ENCODE measurements at regions not wholly inside any gene's neighbourhood (a gene's known extent, or its start where the extent isn't known, plus 50 kb on each side); places are given as distances from the start of the nearest gene placed in this dataset.

DNA sequence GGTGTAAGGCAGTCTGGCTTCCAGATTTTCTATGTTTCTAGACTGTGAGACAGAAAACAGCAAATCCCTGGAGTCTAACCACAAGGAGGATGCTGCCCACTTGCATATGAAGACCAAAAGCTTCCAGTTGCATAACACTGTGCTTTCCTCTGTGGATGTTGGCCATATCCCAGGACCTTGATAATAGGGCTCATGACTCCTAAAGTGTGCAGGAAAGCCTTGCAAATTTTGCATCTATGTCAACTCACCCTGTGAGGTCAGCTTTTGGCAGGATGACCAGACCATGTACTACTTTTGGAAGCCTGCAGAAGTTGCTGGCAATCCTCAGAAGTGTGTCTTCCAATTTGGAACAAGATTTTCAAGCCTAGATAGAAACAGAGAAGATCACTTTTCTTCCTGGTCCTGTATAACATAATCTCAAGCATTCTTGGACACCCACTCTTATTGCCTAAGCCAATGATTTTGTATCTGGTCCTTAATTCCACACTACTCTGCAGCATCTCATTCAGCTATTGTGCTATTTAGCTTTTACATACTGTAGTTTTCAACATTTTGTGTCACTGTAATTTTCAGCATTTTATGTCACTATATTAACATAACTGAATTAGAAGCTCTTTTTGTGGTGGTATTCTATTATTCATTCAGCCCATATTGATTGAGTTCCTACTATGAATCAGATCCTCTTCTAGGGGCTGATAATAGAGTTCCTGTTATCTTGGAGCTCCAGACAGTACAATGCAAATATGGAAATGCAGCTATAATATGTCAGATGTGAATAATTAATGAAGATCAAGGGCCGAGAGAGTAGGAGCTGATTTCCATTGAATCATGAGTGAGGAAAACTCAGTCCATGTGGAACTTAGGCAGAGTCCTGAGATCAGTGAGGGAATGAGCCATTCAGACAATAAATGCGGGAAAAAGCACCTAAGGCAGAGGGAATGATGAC, 85.3 kb upstream of the RAB27B start:
- Histone ChIP-seq H3K4ac (ENCODE audit: low read depth in 1 of 2, low read length in 2 of 2) (peak overlapping the region in 1 of 2 experiments; percentile 5), H3K4me1 (ENCODE audit: control insufficient read depth, insufficient read depth, low read depth, low read length) (no peaks in the 10 kb centered on the region), H3K23ac (ENCODE audit: low read length in 2 of 2) (no peak overlapping the region), H3K4me3 (ENCODE audit: insufficient read depth in 1 of 2, low read depth in 1 of 2, low read length in 2 of 2) (no peak overlapping the region), H2BK12ac (ENCODE audit: low read length in 2 of 2) (peak overlapping the region in 1 of 2 experiments; percentile 49), H3K79me1 (replicated peaks; ENCODE audit: low read length, poor library complexity, severe bottlenecking) (no peaks in the 10 kb centered on the region), H3K14ac (ENCODE audit: low read length in 2 of 2) (no peak overlapping the region), H2BK5ac (ENCODE audit: low read depth, low read length, poor library complexity, severe bottlenecking) (no peak overlapping the region), H3K27me3 (ENCODE audit: control insufficient read depth in 1 of 2, insufficient read depth in 1 of 2, low read length in 2 of 2) (no peaks in the 10 kb centered on the region), H3K36me3 (ENCODE audit: control insufficient read depth in 1 of 2, insufficient read depth in 2 of 2, low read depth in 1 of 2, low read length in 2 of 2) (no peaks in the 10 kb centered on the region), H2AFZ (ENCODE audit: low read depth, low read length) (no peak overlapping the region), H3K4me2 (ENCODE audit: low read length, poor library complexity, severe bottlenecking) (no peak overlapping the region), H3K27ac (ENCODE audit: low read length, poor library complexity, severe bottlenecking) (no peak overlapping the region), H4K91ac (ENCODE audit: low read length) (peak overlapping the region; percentile 30), H3K9ac (ENCODE audit: low read length) (peak overlapping the region; percentile 34), H2BK120ac (ENCODE audit: low read depth, low read length) (no peak overlapping the region), H4K8ac (ENCODE audit: low read length) (no peak overlapping the region), H2AK5ac (ENCODE audit: low read length, severe bottlenecking) (no peak overlapping the region), H3K18ac (ENCODE audit: low read depth in 1 of 2, low read length in 2 of 2) (peak overlapping the region; percentile 12 to 73), H2BK15ac (ENCODE audit: low read depth, poor library complexity, severe bottlenecking) (no peak overlapping the region), H3K9me3 (ENCODE audit: control insufficient read depth, low read length) (no peaks in the 10 kb centered on the region)
- 94% methylated on average over 2 of the region's 2 CpGs for WGBS
- peak; percentile 95 for DNase-seq

GRCh38 chr18:54743605-54743995, 84.7 kb upstream of the RAB27B start:
- Histone ChIP-seq H2AFZ (ENCODE audit: low read depth, low read length) (no peak overlapping the region), H2AK5ac (ENCODE audit: low read length, severe bottlenecking) (no peak overlapping the region), H3K9me3 (ENCODE audit: control insufficient read depth, low read length) (no peaks in the 10 kb centered on the region), H3K79me1 (replicated peaks; ENCODE audit: low read length, poor library complexity, severe bottlenecking) (no peaks in the 10 kb centered on the region), H3K4me2 (ENCODE audit: low read length, poor library complexity, severe bottlenecking) (no peak overlapping the region), H4K91ac (ENCODE audit: low read length) (peak overlapping the region; percentile 30), H4K8ac (ENCODE audit: low read length) (no peak overlapping the region), H3K27ac (ENCODE audit: low read length, poor library complexity, severe bottlenecking) (no peak overlapping the region), H2BK5ac (ENCODE audit: low read depth, low read length, poor library complexity, severe bottlenecking) (no peak overlapping the region), H3K4me3 (ENCODE audit: insufficient read depth in 1 of 2, low read depth in 1 of 2, low read length in 2 of 2) (no peak overlapping the region), H2BK120ac (ENCODE audit: low read depth, low read length) (no peak overlapping the region), H3K27me3 (ENCODE audit: control insufficient read depth in 1 of 2, insufficient read depth in 1 of 2, low read length in 2 of 2) (no peaks in the 10 kb centered on the region), H3K18ac (ENCODE audit: low read depth in 1 of 2, low read length in 2 of 2) (peak overlapping the region; percentile 12 to 87), H3K4ac (ENCODE audit: low read depth in 1 of 2, low read length in 2 of 2) (peak overlapping the region in 1 of 2 experiments; percentile 5), H3K9ac (ENCODE audit: low read length) (no peak overlapping the region), H3K4me1 (ENCODE audit: control insufficient read depth, insufficient read depth, low read depth, low read length) (no peaks in the 10 kb centered on the region), H3K36me3 (ENCODE audit: control insufficient read depth in 1 of 2, insufficient read depth in 2 of 2, low read depth in 1 of 2, low read length in 2 of 2) (no peaks in the 10 kb centered on the region), H2BK15ac (ENCODE audit: low read depth, poor library complexity, severe bottlenecking) (no peak overlapping the region), H3K23ac (ENCODE audit: low read length in 2 of 2) (no peak overlapping the region), H3K14ac (ENCODE audit: low read length in 2 of 2) (no peak overlapping the region), H2BK12ac (ENCODE audit: low read length in 2 of 2) (peak overlapping the region in 1 of 2 experiments; percentile 81)
- DNase-seq, result no peak
- 96% methylated on average over 4 of the region's 4 CpGs for WGBS

DNA sequence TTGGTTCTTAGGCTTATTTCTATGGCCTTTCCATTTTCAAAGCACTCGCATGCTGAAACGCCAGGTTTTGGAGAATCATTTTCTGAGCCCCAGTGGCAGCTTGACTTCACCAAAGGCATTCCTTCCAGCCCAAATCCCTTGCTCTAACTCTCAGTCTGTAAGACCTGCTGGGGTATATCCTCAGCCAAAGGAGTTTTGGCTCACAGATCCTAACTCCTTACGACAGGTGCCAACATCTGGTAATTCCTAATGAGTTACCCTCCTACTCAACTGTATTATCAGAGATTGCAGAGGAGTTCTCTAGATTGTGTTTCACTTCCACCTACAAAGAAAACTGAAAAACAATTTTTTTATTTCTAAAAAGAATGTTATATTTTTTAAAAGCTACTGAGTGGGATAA, 79.0 kb upstream of the RAB27B start:
- Histone ChIP-seq H3K27ac (ENCODE audit: low read length, poor library complexity, severe bottlenecking) (no peak overlapping the region), H3K79me1 (replicated peaks; ENCODE audit: low read length, poor library complexity, severe bottlenecking) (no peaks in the 10 kb centered on the region), H3K4ac (ENCODE audit: low read depth in 1 of 2, low read length in 2 of 2) (no peak overlapping the region), H2BK12ac (ENCODE audit: low read length in 2 of 2) (peak overlapping the region in 1 of 2 experiments; percentile 25), H3K27me3 (ENCODE audit: control insufficient read depth in 1 of 2, insufficient read depth in 1 of 2, low read length in 2 of 2) (no peaks in the 10 kb centered on the region), H3K4me2 (ENCODE audit: low read length, poor library complexity, severe bottlenecking) (no peak overlapping the region), H3K4me3 (ENCODE audit: insufficient read depth in 1 of 2, low read depth in 1 of 2, low read length in 2 of 2) (no peak overlapping the region), H3K9ac (ENCODE audit: low read length) (no peak overlapping the region), H2BK5ac (ENCODE audit: low read depth, low read length, poor library complexity, severe bottlenecking) (no peak overlapping the region), H2AK5ac (ENCODE audit: low read length, severe bottlenecking) (peak overlapping the region; percentile 79), H4K8ac (ENCODE audit: low read length) (no peak overlapping the region), H4K91ac (ENCODE audit: low read length) (no peak overlapping the region), H3K23ac (ENCODE audit: low read length in 2 of 2) (no peak overlapping the region), H3K18ac (ENCODE audit: low read depth in 1 of 2, low read length in 2 of 2) (no peak overlapping the region), H3K4me1 (ENCODE audit: control insufficient read depth, insufficient read depth, low read depth, low read length) (peaks cover 3% of the 10 kb centered on the region), H2BK120ac (ENCODE audit: low read depth, low read length) (no peak overlapping the region), H2AFZ (ENCODE audit: low read depth, low read length) (no peak overlapping the region), H2BK15ac (ENCODE audit: low read depth, poor library complexity, severe bottlenecking) (no peak overlapping the region), H3K14ac (ENCODE audit: low read length in 2 of 2) (no peak overlapping the region), H3K9me3 (ENCODE audit: control insufficient read depth, low read length) (no peaks in the 10 kb centered on the region), H3K36me3 (ENCODE audit: control insufficient read depth in 1 of 2, insufficient read depth in 2 of 2, low read depth in 1 of 2, low read length in 2 of 2) (no peaks in the 10 kb centered on the region)
- WGBS, result 98% methylated on average over 2 of the region's 3 CpGs
- DNase-seq, result no peak

DNA sequence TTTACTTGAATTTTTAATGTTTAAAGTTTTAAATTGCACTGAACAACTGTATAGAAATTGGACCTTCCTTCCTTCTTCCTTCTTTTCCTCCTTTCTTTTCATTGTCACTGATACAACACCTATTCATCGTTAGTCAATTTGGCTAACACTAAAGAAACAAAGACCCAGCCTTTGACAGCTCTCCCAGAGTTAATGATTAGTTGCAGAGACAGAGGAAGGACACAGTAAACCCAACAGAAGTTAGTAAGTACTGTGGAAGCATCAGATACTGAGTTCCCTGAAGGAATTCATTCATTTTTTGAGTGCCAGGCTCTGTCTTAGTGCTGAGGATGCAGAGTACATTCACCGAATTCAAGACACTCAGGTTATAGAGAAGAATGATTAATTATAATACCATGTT, 77.9 kb upstream of the RAB27B start:
- H3K9me3 ChIP-seq (ENCODE audit: control insufficient read depth, low read length), result no peaks in the 10 kb centered on the region
- no peaks in the 10 kb centered on the region for H3K27me3 ChIP-seq (ENCODE audit: control insufficient read depth in 1 of 2, insufficient read depth in 1 of 2, low read length in 2 of 2)
- no peak overlapping the region for H2BK12ac ChIP-seq (ENCODE audit: low read length in 2 of 2)
- no peak overlapping the region for H2BK120ac ChIP-seq (ENCODE audit: low read depth, low read length)
- H3K27ac ChIP-seq (ENCODE audit: low read length, poor library complexity, severe bottlenecking), result no peak overlapping the region
- no peak overlapping the region for H3K4me2 ChIP-seq (ENCODE audit: low read length, poor library complexity, severe bottlenecking)
- no peak overlapping the region for H3K9ac ChIP-seq (ENCODE audit: low read length)
- peaks cover 3% of the 10 kb centered on the region for H3K4me1 ChIP-seq (ENCODE audit: control insufficient read depth, insufficient read depth, low read depth, low read length)
- no peak overlapping the region for H2AK5ac ChIP-seq (ENCODE audit: low read length, severe bottlenecking)
- no peak overlapping the region for H4K8ac ChIP-seq (ENCODE audit: low read length)
- WGBS, result no CpG with 5 or more reads among the region's 2 CpGs
- H2AFZ ChIP-seq (ENCODE audit: low read depth, low read length), result no peak overlapping the region
- no peak overlapping the region for H3K4me3 ChIP-seq (ENCODE audit: insufficient read depth in 1 of 2, low read depth in 1 of 2, low read length in 2 of 2)
- no peak overlapping the region for H3K4ac ChIP-seq (ENCODE audit: low read depth in 1 of 2, low read length in 2 of 2)
- H3K18ac ChIP-seq (ENCODE audit: low read depth in 1 of 2, low read length in 2 of 2), result no peak overlapping the region
- no peak overlapping the region for H2BK5ac ChIP-seq (ENCODE audit: low read depth, low read length, poor library complexity, severe bottlenecking)
- H3K79me1 ChIP-seq (replicated peaks; ENCODE audit: low read length, poor library complexity, severe bottlenecking), result no peaks in the 10 kb centered on the region
- H4K91ac ChIP-seq (ENCODE audit: low read length), result no peak overlapping the region
- no peaks in the 10 kb centered on the region for H3K36me3 ChIP-seq (ENCODE audit: control insufficient read depth in 1 of 2, insufficient read depth in 2 of 2, low read depth in 1 of 2, low read length in 2 of 2)
- H3K14ac ChIP-seq (ENCODE audit: low read length in 2 of 2), result no peak overlapping the region
- H2BK15ac ChIP-seq (ENCODE audit: low read depth, poor library complexity, severe bottlenecking), result no peak overlapping the region
- DNase-seq, result no peak
- no peak overlapping the region for H3K23ac ChIP-seq (ENCODE audit: low read length in 2 of 2)

Data from mesenchymal stem cell (in vitro differentiated cells and primary cell).